ENCODE measurements at regions not wholly inside any gene's neighbourhood (a gene's known extent, or its start where the extent isn't known, plus 50 kb on each side); places are given as distances from the start of the nearest gene placed in this dataset.

DNA sequence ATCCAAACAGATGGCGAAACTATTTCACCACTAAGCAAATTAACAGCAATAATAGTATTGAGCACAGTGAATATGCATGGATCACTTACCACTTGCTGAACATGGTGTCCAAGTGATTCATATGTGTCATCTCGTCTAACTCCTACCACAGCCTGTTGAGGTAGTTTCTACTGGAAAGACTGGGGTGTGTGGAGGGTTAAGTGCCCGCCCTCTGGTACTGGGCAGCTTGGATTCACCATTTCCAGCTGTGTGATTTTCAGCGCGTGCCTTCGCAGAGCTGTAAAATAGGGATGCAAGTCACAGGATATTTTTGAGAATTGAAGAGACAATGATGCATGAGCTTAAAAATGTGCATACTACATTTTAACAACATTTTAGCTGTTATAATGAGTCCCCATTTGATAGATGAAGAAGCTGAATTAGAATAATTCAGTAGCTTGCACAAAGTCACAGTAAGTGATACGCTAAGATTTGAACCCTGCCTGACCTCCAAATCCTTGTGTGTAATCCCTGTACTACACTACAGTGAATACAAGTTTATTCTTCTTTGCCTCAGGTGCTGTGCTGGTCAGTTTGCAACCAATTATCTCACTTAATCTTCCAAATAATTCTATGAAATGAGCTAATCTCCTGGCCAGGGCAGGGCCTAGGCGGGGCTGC is 75.2 kb upstream of the SIX2 start:
- no peak overlapping the region for H3K27ac ChIP-seq
- H3K27me3 ChIP-seq: no peaks in the 10 kb centered on the region
- no peaks in the 10 kb centered on the region for H3K4me1 ChIP-seq
- DNase-seq: no peak
- H3K36me3 ChIP-seq (ENCODE audit: low read depth, missing control alignments): no peaks in the 10 kb centered on the region
- H3K9me3 ChIP-seq: no peaks in the 10 kb centered on the region
- TF ChIP-seq POLR2A (IDR thresholded peaks at IDR 0.05): no peak
- TF ChIP-seq, protein P1, sequence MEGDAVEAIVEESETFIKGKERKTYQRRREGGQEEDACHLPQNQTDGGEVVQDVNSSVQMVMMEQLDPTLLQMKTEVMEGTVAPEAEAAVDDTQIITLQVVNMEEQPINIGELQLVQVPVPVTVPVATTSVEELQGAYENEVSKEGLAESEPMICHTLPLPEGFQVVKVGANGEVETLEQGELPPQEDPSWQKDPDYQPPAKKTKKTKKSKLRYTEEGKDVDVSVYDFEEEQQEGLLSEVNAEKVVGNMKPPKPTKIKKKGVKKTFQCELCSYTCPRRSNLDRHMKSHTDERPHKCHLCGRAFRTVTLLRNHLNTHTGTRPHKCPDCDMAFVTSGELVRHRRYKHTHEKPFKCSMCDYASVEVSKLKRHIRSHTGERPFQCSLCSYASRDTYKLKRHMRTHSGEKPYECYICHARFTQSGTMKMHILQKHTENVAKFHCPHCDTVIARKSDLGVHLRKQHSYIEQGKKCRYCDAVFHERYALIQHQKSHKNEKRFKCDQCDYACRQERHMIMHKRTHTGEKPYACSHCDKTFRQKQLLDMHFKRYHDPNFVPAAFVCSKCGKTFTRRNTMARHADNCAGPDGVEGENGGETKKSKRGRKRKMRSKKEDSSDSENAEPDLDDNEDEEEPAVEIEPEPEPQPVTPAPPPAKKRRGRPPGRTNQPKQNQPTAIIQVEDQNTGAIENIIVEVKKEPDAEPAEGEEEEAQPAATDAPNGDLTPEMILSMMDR (IDR thresholded peaks at IDR 0.05): no peak
- intact Hi-C loops (cut with DNase I; ENCODE audit: low total_unique reads): no loop called here
- no peak overlapping the region for H3K4me3 ChIP-seq
- WGBS, 2 donors: 78 to 81% methylated on average over 8 of the region's 8 CpGs

DNA sequence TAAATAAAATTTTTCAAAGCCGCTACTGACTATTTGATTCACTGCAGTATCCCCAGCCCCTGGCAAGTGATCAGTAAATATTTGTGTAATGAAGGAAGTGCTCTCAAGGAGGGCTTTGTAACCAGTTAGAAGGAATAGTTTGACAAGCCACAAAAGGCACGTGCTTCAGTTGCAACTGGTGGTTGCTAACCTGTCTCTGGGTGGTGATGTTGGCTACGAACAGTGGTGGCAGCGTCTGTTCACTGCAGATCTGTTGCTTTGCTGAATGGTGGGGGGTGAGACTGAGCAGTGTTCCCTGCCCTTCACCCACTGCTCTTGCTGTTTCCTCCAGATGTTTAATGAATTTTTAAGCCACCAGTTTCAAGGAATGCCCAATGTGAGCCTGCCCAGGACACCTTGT is 73.9 kb upstream of the SIX2 start:
- Histone ChIP-seq H3K36me3 (ENCODE audit: low read depth, missing control alignments) (no peaks in the 10 kb centered on the region), H3K27me3 (no peaks in the 10 kb centered on the region), H3K4me1 (no peaks in the 10 kb centered on the region), H3K27ac (no peak overlapping the region), H3K9me3 (no peaks in the 10 kb centered on the region), H3K4me3 (no peak overlapping the region)
- 57 to 58% methylated on average over 4 of the region's 4 CpGs for WGBS, 2 donors
- intact Hi-C loops (cut with DNase I; ENCODE audit: low total_unique reads): no loop called here
- DNase-seq: no peak
- TF ChIP-seq, protein P1 (IDR thresholded peaks at IDR 0.05): no peak
- TF ChIP-seq POLR2A (IDR thresholded peaks at IDR 0.05): no peak

DNA sequence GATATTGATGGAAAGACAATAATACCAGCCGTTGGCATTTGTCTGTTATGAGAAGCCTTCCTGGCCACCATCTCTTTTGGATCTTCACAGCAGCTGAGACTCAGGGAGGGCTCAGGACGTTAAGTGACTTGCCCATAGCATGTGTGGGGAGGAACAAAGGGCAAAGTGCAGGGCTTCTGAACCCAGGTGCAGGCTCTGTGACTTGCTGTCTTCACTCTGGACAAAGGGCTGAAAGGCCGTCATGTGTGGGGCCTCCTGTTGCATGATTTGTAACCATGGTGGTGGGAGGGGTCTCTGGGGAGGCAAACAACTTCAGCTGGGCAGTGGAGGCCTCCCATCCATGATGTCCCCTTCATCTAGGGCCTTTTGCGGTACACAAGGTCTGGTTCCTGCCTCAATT is 65.5 kb upstream of the SIX2 start:
- Histone ChIP-seq H3K4me3 (no peak overlapping the region), H3K9me3 (no peaks in the 10 kb centered on the region), H3K27ac (no peak overlapping the region), H3K27me3 (no peaks in the 10 kb centered on the region), H3K4me1 (no peaks in the 10 kb centered on the region), H3K36me3 (ENCODE audit: low read depth, missing control alignments) (no peaks in the 10 kb centered on the region)
- TF ChIP-seq, protein P1 (IDR thresholded peaks at IDR 0.05): no peak
- no peak for TF ChIP-seq POLR2A (IDR thresholded peaks at IDR 0.05)
- WGBS, 2 donors: 77 to 78% methylated on average over 4 of the region's 4 CpGs
- no peak for DNase-seq
- intact Hi-C loops (cut with DNase I; ENCODE audit: low total_unique reads): no loop called here

DNA sequence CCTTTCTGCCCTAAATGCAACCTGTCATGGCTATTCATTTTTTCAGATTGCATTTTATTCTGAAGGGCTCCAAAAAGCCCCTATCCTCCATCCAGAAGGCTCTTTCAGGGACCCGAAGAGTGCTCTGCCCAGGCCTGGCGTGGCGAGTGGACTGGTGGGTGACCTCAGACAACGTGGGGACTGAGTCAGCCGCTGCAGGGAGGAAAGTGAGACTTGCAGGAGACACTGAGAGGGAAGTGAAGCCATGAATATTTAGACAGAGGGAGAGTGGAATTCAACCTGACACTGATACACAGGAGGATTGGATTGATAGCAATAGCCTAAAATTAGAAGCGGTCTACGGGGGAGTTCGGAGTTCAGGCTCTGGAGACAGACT is 63.6 kb upstream of the SIX2 start:
- 72 to 91% methylated on average over 8 of the region's 8 CpGs for WGBS, 2 donors
- no peaks in the 10 kb centered on the region for H3K36me3 ChIP-seq (ENCODE audit: low read depth, missing control alignments)
- H3K4me1 ChIP-seq: no peaks in the 10 kb centered on the region
- TF ChIP-seq, protein P1 (IDR thresholded peaks at IDR 0.05): no peak
- TF ChIP-seq POLR2A (IDR thresholded peaks at IDR 0.05): no peak
- no peak overlapping the region for H3K4me3 ChIP-seq
- H3K27me3 ChIP-seq: no peaks in the 10 kb centered on the region
- DNase-seq: no peak
- H3K27ac ChIP-seq: no peak overlapping the region
- intact Hi-C loops (cut with DNase I; ENCODE audit: low total_unique reads): no loop called here
- H3K9me3 ChIP-seq: no peaks in the 10 kb centered on the region

Measured in testis (tissue), 2 donors.